ENCODE measurements at regions not wholly inside any gene's neighbourhood (a gene's known extent, or its start where the extent isn't known, plus 50 kb on each side); places are given as distances from the start of the nearest gene placed in this dataset.

DNA sequence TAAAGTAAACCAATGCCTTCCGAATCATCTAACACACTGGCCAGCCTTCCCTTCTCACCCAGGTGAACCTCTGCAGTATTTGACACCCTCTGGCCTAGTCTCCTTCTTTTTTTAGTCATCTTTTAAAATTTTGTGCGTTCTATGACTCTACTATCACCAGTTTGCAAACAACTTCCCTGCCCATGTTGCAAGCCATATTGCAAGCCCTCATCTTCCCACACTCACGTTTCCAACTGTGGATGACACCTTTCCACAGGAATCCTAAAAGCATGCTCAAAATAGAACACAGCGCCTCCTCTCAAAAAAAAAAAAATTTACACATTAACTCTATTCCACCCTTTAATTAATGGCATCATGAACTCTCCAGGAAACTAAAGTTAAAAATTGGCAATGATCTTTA lies 440.1 kb downstream of the EFNB2 start:
- no peaks in the 10 kb centered on the region for H3K27me3 ChIP-seq
- TF ChIP-seq, protein P1, sequence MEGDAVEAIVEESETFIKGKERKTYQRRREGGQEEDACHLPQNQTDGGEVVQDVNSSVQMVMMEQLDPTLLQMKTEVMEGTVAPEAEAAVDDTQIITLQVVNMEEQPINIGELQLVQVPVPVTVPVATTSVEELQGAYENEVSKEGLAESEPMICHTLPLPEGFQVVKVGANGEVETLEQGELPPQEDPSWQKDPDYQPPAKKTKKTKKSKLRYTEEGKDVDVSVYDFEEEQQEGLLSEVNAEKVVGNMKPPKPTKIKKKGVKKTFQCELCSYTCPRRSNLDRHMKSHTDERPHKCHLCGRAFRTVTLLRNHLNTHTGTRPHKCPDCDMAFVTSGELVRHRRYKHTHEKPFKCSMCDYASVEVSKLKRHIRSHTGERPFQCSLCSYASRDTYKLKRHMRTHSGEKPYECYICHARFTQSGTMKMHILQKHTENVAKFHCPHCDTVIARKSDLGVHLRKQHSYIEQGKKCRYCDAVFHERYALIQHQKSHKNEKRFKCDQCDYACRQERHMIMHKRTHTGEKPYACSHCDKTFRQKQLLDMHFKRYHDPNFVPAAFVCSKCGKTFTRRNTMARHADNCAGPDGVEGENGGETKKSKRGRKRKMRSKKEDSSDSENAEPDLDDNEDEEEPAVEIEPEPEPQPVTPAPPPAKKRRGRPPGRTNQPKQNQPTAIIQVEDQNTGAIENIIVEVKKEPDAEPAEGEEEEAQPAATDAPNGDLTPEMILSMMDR (IDR thresholded peaks at IDR 0.05): no peak
- no peak for DNase-seq (ENCODE audit: low spot score in 2 of 2)

DNA sequence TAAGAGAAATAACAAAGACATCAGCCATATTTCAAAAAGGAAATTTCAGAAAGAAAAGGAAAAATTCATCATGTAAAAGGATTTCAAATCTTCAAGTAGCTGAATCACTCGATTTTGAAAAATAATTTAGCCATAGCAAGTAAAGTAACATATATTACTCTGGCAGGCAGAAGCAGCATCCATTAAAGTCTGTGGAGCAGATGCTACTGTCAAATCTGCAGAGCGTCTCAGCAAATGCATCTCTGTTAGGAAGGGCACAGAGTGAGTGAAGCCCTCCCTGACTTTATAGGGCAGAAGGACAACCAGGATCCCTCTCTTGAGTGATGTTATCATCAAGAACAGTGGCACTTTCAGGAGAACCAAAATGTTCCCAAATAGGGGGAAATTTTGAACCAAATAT lies 445.5 kb downstream of the EFNB2 start:
- Histone ChIP-seq H3K27ac (no peak overlapping the region), H3K36me3 (no peaks in the 10 kb centered on the region), H3K4me3 (no peak overlapping the region), H3K9me3 (no peaks in the 10 kb centered on the region), H3K4me1 (no peaks in the 10 kb centered on the region), H3K27me3 (no peaks in the 10 kb centered on the region)
- intact Hi-C loops (cut with DNase I): no loop called here
- TF ChIP-seq, protein P1 (IDR thresholded peaks at IDR 0.05): no peak
- DNase-seq (ENCODE audit: low spot score in 2 of 2): no peak

More for the DNA sequence above, 440.1 kb downstream of the EFNB2 start:
- H3K27ac ChIP-seq: no peak overlapping the region
- H3K9me3 ChIP-seq: no peaks in the 10 kb centered on the region
- intact Hi-C loops (cut with DNase I): no loop called here
- H3K4me1 ChIP-seq: no peaks in the 10 kb centered on the region
- H3K4me3 ChIP-seq: no peak overlapping the region
- H3K36me3 ChIP-seq: no peaks in the 10 kb centered on the region

DNA sequence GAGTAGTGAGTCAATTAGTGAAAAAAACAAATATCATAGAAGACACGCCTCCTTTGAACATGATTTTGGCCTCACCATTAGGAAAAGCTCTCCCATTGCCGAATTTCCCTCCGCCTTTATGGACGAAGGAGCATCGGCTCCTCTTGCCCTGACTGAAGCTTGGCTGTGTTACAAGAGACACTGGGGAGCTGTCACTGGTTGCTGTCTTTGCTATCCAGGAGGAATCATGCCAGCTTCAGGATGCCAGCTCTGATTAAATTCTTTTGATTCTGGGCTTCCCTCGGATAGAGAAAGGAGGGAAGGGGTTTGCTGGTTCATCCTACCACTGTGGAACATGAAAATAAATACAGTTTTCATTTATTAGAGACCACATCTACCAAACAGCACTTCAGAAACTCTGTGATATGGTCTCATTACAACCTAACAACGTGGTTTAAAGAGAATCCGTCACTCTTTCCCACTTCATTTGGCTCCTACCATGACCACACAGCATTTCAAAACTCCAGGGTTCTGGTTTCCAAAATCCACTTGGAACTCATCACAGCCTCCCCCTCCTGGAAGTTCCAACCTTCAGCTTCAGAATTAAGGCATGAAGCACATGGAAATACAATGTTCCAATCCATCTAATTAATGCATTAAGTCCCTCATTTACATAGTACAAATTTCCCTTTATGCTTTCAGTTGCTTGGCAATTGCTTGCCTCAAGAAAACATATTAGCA lies 446.0 kb downstream of the EFNB2 start:
- Histone ChIP-seq H3K4me1 (no peaks in the 10 kb centered on the region), H3K36me3 (no peaks in the 10 kb centered on the region), H3K27ac (no peak overlapping the region), H3K27me3 (no peaks in the 10 kb centered on the region), H3K4me3 (no peak overlapping the region), H3K9me3 (no peaks in the 10 kb centered on the region)
- DNase-seq (ENCODE audit: low spot score in 2 of 2): no peak
- intact Hi-C loops (cut with DNase I): no loop called here
- TF ChIP-seq, protein P1 (IDR thresholded peaks at IDR 0.05): no peak

DNA sequence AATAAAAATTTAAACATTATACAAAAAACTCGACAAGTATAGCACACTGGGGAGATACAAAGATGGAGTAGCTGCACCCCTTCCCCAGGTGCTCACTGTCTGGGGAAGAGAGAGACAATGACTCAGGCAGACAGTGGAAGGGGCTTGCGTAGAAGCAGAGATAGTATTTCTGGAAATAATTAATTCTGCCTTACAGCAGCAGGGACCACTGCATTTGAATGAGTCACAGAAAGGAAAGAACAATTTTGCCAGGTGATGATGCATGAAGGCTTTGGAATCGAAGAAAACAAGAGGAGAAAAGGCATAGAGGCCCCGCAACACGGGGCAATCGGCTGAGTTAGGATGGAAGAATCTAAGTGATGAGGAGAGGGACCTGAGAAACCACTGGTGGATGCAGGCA lies 447.4 kb downstream of the EFNB2 start:
- H3K27me3 ChIP-seq: no peaks in the 10 kb centered on the region
- H3K4me1 ChIP-seq: no peaks in the 10 kb centered on the region
- DNase-seq (ENCODE audit: low spot score in 2 of 2): no peak
- TF ChIP-seq, protein P1 (IDR thresholded peaks at IDR 0.05): no peak
- no peaks in the 10 kb centered on the region for H3K36me3 ChIP-seq
- H3K9me3 ChIP-seq: no peaks in the 10 kb centered on the region
- intact Hi-C loops (cut with DNase I): no loop called here
- H3K27ac ChIP-seq: no peak overlapping the region
- no peak overlapping the region for H3K4me3 ChIP-seq

DNA sequence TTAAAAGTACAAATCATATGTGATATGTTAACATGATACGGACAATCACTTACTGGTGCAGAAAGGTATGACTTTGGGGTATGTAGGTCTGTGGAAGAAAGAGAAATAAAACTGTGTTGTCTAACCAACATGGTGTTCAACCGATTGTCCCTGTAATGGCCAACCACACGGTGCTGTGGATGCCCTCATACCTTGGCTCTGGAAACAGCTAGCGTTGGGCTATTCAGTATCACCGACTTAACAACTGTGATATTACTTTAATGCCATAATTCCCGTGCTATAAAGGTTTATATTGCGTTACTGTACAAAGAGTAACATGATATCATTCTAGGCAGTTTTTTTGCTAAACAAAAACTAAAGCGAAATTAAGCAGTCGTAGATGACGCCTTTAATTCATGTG lies 448.3 kb downstream of the EFNB2 start:
- intact Hi-C loops (cut with DNase I): no loop called here
- DNase-seq (ENCODE audit: low spot score in 2 of 2): no peak
- no peaks in the 10 kb centered on the region for H3K27me3 ChIP-seq
- H3K4me1 ChIP-seq: no peaks in the 10 kb centered on the region
- H3K36me3 ChIP-seq: no peaks in the 10 kb centered on the region
- H3K9me3 ChIP-seq: no peaks in the 10 kb centered on the region
- TF ChIP-seq, protein P1 (IDR thresholded peaks at IDR 0.05): no peak
- no peak overlapping the region for H3K4me3 ChIP-seq
- no peak overlapping the region for H3K27ac ChIP-seq

Data from ascending aorta (tissue), 2 donors.